ENCODE measurements at regions not wholly inside any gene's neighbourhood (a gene's known extent, or its start where the extent isn't known, plus 50 kb on each side); places are given as distances from the start of the nearest gene placed in this dataset.
"Not testable (repeated sequence)": the region's sequence is repeated elsewhere in the genome, so short reads cannot be mapped to it uniquely, and the experiment has no call there.

DNA sequence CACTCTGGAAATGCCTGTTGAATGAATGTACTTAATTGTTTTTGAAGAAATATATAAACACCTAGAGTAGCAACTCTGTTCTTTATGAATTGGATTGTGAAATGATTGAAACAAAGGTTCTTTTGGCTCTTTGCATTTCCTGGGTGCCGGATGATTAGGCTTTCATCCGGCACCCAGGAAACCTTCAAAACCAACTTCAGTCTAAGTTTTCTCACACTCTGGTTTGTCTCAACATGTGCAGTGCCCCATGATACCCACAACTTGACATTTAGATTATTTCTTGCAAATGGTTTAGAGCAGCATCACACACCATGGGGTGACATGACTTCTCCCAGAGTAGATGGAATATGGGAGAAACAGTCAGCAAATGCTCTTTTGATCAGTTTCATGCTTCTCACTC, 354.9 kb downstream of the BARHL2 start:
- Histone ChIP-seq H3K4me3 (ENCODE audit: low read length) (no peak overlapping the region), H3K36me3 (ENCODE audit: insufficient read depth, low read depth, low read length) (no peaks in the 10 kb centered on the region), H3K27ac (ENCODE audit: low read length) (no peak overlapping the region), H3K9me3 (ENCODE audit: insufficient read depth, low read depth, low read length) (no peaks in the 10 kb centered on the region), H3K4me1 (ENCODE audit: insufficient read depth, low read length) (peaks cover 9% of the 10 kb centered on the region; the same call in 1 of the 2 replicates), H3K9ac (ENCODE audit: low read depth, low read length) (no peak overlapping the region), H3K27me3 (ENCODE audit: insufficient read depth, low read length) (no peaks in the 10 kb centered on the region)

GRCh38 chr1:90361026-90361425, 356.1 kb downstream of the BARHL2 start:
- H3K4me1 ChIP-seq (ENCODE audit: insufficient read depth, low read length) = peaks cover 9% of the 10 kb centered on the region; the same call in 1 of the 2 replicates
- H3K9ac ChIP-seq (ENCODE audit: low read depth, low read length) = no peak overlapping the region
- no peaks in the 10 kb centered on the region for H3K9me3 ChIP-seq (ENCODE audit: insufficient read depth, low read depth, low read length)
- no peaks in the 10 kb centered on the region for H3K36me3 ChIP-seq (ENCODE audit: insufficient read depth, low read depth, low read length)
- no peak overlapping the region for H3K4me3 ChIP-seq (ENCODE audit: low read length)
- H3K27me3 ChIP-seq (ENCODE audit: insufficient read depth, low read length) = no peaks in the 10 kb centered on the region
- H3K27ac ChIP-seq (ENCODE audit: low read length) = no peak overlapping the region

- Histone ChIP-seq H3K4me3 (ENCODE audit: low read length) (no peak overlapping the region), H3K4me1 (ENCODE audit: insufficient read depth, low read length) (peaks cover 9% of the 10 kb centered on the region; the same call in 1 of the 2 replicates), H3K27me3 (ENCODE audit: insufficient read depth, low read length) (no peaks in the 10 kb centered on the region), H3K9ac (ENCODE audit: low read depth, low read length) (no peak overlapping the region), H3K27ac (ENCODE audit: low read length) (no peak overlapping the region), H3K9me3 (ENCODE audit: insufficient read depth, low read depth, low read length) (no peaks in the 10 kb centered on the region), H3K36me3 (ENCODE audit: insufficient read depth, low read depth, low read length) (no peaks in the 10 kb centered on the region)
Measured at GRCh38 chr1:90359994-90360393, 357.1 kb downstream of the BARHL2 start.

GRCh38 chr1:90358448-90358847, 358.7 kb downstream of the BARHL2 start:
- no peaks in the 10 kb centered on the region for H3K36me3 ChIP-seq (ENCODE audit: insufficient read depth, low read depth, low read length)
- H3K27me3 ChIP-seq (ENCODE audit: insufficient read depth, low read length) = no peaks in the 10 kb centered on the region
- H3K9me3 ChIP-seq (ENCODE audit: insufficient read depth, low read depth, low read length) = no peaks in the 10 kb centered on the region
- H3K4me3 ChIP-seq (ENCODE audit: low read length) = no peak overlapping the region
- peaks cover 9% of the 10 kb centered on the region; the same call in 1 of the 2 replicates for H3K4me1 ChIP-seq (ENCODE audit: insufficient read depth, low read length)
- no peak overlapping the region for H3K9ac ChIP-seq (ENCODE audit: low read depth, low read length)
- no peak overlapping the region for H3K27ac ChIP-seq (ENCODE audit: low read length)

GRCh38 chr1:90357995-90358394, 359.1 kb downstream of the BARHL2 start:
- H3K4me3 ChIP-seq (ENCODE audit: low read length) = no peak overlapping the region
- no peak overlapping the region for H3K9ac ChIP-seq (ENCODE audit: low read depth, low read length)
- peaks cover 9% of the 10 kb centered on the region; the same call in 1 of the 2 replicates for H3K4me1 ChIP-seq (ENCODE audit: insufficient read depth, low read length)
- no peaks in the 10 kb centered on the region for H3K27me3 ChIP-seq (ENCODE audit: insufficient read depth, low read length)
- H3K36me3 ChIP-seq (ENCODE audit: insufficient read depth, low read depth, low read length) = no peaks in the 10 kb centered on the region
- H3K27ac ChIP-seq (ENCODE audit: low read length) = no peak overlapping the region
- H3K9me3 ChIP-seq (ENCODE audit: insufficient read depth, low read depth, low read length) = no peaks in the 10 kb centered on the region

DNA sequence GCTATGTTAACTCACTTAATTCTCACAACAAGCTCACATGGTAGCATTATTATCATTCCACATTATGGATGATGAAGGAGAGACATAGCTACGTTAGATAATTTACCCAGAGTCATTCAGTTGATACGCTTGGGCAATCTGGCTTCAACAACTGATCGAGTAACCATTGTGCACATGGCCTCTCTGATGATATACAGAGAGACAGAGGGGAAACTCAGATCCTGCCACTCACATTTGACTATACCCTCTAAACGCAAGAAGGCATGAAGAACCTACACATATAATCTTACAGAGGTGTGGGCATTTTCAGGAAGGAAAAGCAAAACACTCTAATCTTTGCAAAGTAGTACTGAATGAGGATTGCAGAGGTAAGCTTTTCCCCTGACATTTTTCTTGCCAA, 360.1 kb downstream of the BARHL2 start:
- H3K27ac ChIP-seq (ENCODE audit: low read length) = no peak overlapping the region
- no peaks in the 10 kb centered on the region for H3K9me3 ChIP-seq (ENCODE audit: insufficient read depth, low read depth, low read length)
- H3K27me3 ChIP-seq (ENCODE audit: insufficient read depth, low read length) = no peaks in the 10 kb centered on the region
- H3K9ac ChIP-seq (ENCODE audit: low read depth, low read length) = no peak overlapping the region
- peaks cover 9% of the 10 kb centered on the region; the same call in 1 of the 2 replicates for H3K4me1 ChIP-seq (ENCODE audit: insufficient read depth, low read length)
- H3K36me3 ChIP-seq (ENCODE audit: insufficient read depth, low read depth, low read length) = no peaks in the 10 kb centered on the region
- H3K4me3 ChIP-seq (ENCODE audit: low read length) = no peak overlapping the region

DNA sequence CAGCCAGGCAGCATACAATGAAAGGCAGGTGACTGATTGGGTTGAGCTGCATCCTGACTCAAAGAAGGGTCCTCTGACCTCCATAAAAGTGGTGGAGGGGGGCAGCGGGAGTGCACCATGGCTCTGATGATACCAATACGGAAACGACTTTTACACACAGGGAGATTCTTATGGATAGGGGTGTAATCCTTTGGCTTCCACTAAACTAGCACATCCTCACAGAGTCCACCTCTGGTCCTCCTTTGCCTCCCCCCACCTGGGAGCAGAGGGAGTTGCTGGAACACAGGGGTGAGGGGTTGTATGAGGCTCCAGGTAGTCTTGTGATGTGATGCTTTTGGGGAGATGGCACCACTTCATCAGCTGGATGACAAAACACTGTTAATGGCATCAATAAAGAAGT, 361.0 kb downstream of the BARHL2 start:
- Histone ChIP-seq H3K9me3 (ENCODE audit: insufficient read depth, low read depth, low read length) (no peaks in the 10 kb centered on the region), H3K9ac (ENCODE audit: low read depth, low read length) (no peak overlapping the region), H3K4me3 (ENCODE audit: low read length) (no peak overlapping the region), H3K27me3 (ENCODE audit: insufficient read depth, low read length) (no peaks in the 10 kb centered on the region), H3K36me3 (ENCODE audit: insufficient read depth, low read depth, low read length) (no peaks in the 10 kb centered on the region), H3K4me1 (ENCODE audit: insufficient read depth, low read length) (peaks cover 9% of the 10 kb centered on the region; the same call in 1 of the 2 replicates), H3K27ac (ENCODE audit: low read length) (no peak overlapping the region)

DNA sequence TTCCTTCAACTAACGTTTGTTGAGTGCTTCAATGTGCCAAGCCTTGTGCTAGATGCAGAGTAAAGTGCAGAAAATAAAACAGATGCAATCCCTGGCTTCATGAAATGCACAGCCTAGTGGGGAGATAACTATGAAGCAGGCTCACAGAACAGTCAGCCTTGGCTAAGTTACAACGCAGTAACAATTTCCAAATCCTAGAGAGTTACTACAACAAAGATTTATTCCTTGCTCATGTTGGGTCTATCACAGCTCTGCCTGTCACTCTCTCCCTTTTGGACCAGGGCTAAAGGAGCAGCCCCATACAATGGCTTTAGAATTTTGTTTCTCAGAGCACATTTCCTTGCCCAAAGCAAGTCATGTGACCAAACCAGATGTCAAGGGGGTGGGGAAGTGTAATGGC, 359.8 kb downstream of the ZNF326 start:
- Histone ChIP-seq H3K27ac (ENCODE audit: low read length) (no peak overlapping the region), H3K9ac (ENCODE audit: low read depth, low read length) (no peak overlapping the region), H3K27me3 (ENCODE audit: insufficient read depth, low read length) (no peaks in the 10 kb centered on the region), H3K4me3 (ENCODE audit: low read length) (no peak overlapping the region), H3K9me3 (ENCODE audit: insufficient read depth, low read depth, low read length) (no peaks in the 10 kb centered on the region), H3K4me1 (ENCODE audit: insufficient read depth, low read length) (peaks cover 9% of the 10 kb centered on the region; the same call in 1 of the 2 replicates), H3K36me3 (ENCODE audit: insufficient read depth, low read depth, low read length) (no peaks in the 10 kb centered on the region)

DNA sequence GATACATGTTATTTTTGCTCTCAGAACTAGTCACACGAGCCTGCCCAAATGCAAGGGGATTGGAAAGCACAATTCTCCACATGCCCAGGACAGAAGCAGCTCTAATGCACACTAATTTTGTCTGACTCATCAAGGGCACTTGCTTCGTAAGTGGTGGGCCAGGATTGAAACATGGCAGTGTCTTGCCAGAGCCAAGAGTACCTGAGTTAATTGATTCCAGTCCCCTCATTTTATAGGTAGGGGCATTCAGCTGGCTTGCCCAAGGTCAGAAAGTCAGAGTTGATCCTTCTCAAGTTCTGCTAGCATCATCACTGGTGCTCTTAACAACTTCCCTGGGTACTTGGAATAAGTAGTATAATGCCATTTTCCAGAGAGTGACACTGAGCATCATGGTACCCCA, 356.1 kb downstream of the ZNF326 start:
- Histone ChIP-seq H3K4me1 (ENCODE audit: insufficient read depth, low read length) (no peaks in the 10 kb centered on the region), H3K9ac (ENCODE audit: low read depth, low read length) (no peak overlapping the region), H3K36me3 (ENCODE audit: insufficient read depth, low read depth, low read length) (no peaks in the 10 kb centered on the region), H3K27me3 (ENCODE audit: insufficient read depth, low read length) (no peaks in the 10 kb centered on the region), H3K27ac (ENCODE audit: low read length) (no peak overlapping the region), H3K9me3 (ENCODE audit: insufficient read depth, low read depth, low read length) (peaks cover 12% of the 10 kb centered on the region), H3K4me3 (ENCODE audit: low read length) (no peak overlapping the region)

DNA sequence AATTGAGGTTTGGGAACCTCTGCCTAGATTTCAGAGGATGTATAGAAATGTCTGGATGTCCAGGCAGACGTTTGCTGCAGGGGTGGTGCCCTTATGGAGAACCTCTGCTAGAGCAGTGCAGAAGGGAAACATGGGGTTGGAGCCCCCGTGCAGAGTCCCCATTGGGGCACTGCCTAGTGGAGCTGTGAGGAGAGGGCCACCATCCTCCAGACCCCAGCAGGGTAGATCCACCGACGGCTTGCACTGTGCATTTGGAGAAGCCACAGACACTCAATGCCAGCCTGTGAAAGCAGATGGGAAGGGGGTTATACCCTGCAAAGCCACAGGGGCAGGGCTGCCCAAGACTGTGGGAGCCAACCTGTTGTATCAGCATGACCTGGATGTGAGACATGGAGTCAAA, 354.6 kb downstream of the ZNF326 start:
- Histone ChIP-seq H3K4me1 (ENCODE audit: insufficient read depth, low read length) (no peaks in the 10 kb centered on the region), H3K9ac (ENCODE audit: low read depth, low read length) (no peak overlapping the region), H3K27me3 (ENCODE audit: insufficient read depth, low read length) (no peaks in the 10 kb centered on the region), H3K27ac (ENCODE audit: low read length) (no peak overlapping the region), H3K36me3 (ENCODE audit: insufficient read depth, low read depth, low read length) (no peaks in the 10 kb centered on the region), H3K9me3 (ENCODE audit: insufficient read depth, low read depth, low read length) (peaks cover 12% of the 10 kb centered on the region), H3K4me3 (ENCODE audit: low read length) (no peak overlapping the region)

GRCh38 chr1:90348934-90349333, 354.0 kb downstream of the ZNF326 start:
- H3K4me3 ChIP-seq (ENCODE audit: low read length) = no peak overlapping the region
- H3K9me3 ChIP-seq (ENCODE audit: insufficient read depth, low read depth, low read length) = peaks cover 12% of the 10 kb centered on the region
- H3K4me1 ChIP-seq (ENCODE audit: insufficient read depth, low read length) = no peaks in the 10 kb centered on the region
- no peak overlapping the region for H3K9ac ChIP-seq (ENCODE audit: low read depth, low read length)
- no peaks in the 10 kb centered on the region for H3K36me3 ChIP-seq (ENCODE audit: insufficient read depth, low read depth, low read length)
- no peaks in the 10 kb centered on the region for H3K27me3 ChIP-seq (ENCODE audit: insufficient read depth, low read length)
- no peak overlapping the region for H3K27ac ChIP-seq (ENCODE audit: low read length)

DNA sequence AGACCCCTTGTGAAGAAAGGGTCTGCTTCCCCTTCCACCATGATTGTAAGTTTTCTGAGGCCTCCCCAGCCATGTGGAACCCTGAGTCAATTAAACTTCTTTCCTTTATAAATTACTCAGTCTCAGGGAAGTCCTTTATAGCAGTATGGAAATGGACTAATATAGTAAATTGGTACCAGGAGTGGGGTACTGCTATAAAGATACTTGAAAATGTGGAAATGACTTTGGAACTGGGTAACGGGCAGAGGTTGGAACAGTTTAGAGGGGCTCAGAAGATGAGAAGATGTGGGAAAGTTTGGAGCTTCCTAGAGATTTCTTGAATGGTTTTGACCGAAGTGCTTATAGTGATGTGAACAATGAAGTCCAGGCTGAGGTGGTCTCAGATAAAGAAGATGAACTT, 353.5 kb downstream of the ZNF326 start:
- not testable (repeated sequence) for H3K36me3 ChIP-seq (ENCODE audit: insufficient read depth, low read depth, low read length); H3K9ac ChIP-seq (ENCODE audit: low read depth, low read length)

DNA sequence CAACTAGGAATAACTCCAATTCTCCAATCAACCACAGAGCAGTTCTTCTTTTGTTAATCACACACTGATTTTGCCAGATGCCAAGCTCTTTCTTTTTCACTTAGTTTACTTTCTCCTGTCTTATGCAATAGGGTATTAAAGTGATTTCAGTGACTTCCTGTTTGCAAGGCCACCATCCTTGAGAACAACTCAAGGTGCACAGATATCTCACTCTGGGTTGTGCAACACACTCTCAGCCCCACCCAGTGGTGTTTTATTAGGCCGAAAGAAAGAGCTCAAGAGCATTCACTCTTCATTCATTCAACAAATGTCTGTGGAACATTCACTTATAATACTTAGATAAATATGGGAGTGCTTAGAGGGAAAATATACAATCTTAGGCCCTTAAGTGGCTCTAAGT, 352.5 kb downstream of the ZNF326 start:
- H3K4me1 ChIP-seq (ENCODE audit: insufficient read depth, low read length) = no peaks in the 10 kb centered on the region
- H3K9ac ChIP-seq (ENCODE audit: low read depth, low read length) = no peak overlapping the region
- peaks cover 12% of the 10 kb centered on the region for H3K9me3 ChIP-seq (ENCODE audit: insufficient read depth, low read depth, low read length)
- no peak overlapping the region for H3K27ac ChIP-seq (ENCODE audit: low read length)
- H3K36me3 ChIP-seq (ENCODE audit: insufficient read depth, low read depth, low read length) = no peaks in the 10 kb centered on the region
- H3K4me3 ChIP-seq (ENCODE audit: low read length) = no peak overlapping the region
- H3K27me3 ChIP-seq (ENCODE audit: insufficient read depth, low read length) = no peaks in the 10 kb centered on the region

More for the DNA sequence above, 353.5 kb downstream of the ZNF326 start:
- H3K27ac ChIP-seq (ENCODE audit: low read length); H3K4me3 ChIP-seq (ENCODE audit: low read length); H3K27me3 ChIP-seq (ENCODE audit: insufficient read depth, low read length); H3K4me1 ChIP-seq (ENCODE audit: insufficient read depth, low read length): not testable (repeated sequence)
- H3K9me3 ChIP-seq (ENCODE audit: insufficient read depth, low read depth, low read length) = peaks cover 12% of the 10 kb centered on the region
